Astrocyte of the spinal cord (primary cell): ENCODE measurements at regions not wholly inside any gene's neighbourhood (a gene's known extent, or its start where the extent isn't known, plus 50 kb on each side); places are given as distances from the start of the nearest gene placed in this dataset.

Experiments
- DNase-seq: peaks from one replicate; pipeline ENCODE4 v3.0.0; 2011; ENCODE audit warnings: low read depth, low spot score
- H3K4me3 ChIP-seq: 2 replicates; pipeline ENCODE4 v1.5.1; 2011; ENCODE audit warnings: low read depth, mild to moderate bottlenecking, low read length, moderate library complexity
- CTCF ChIP-seq: IDR thresholded peaks from 2 replicates; pipeline ENCODE4 v1.5.1; 2012; ENCODE audit warnings: low read depth, mild to moderate bottlenecking, low read length, inconsistent platforms
- in situ Hi-C: cut with HindIII; loops from 2 replicates; pipeline ENCODE4 v1.10.0; 2017; ENCODE audit warnings: low sequenced_read_pairs

- no peak for TF ChIP-seq CTCF
- in situ Hi-C loops: no loop called here
- H3K4me3 ChIP-seq: no peak overlapping the region
- no peak for DNase-seq
Measured at GRCh38 chr2:102922321-102922720, 160.5 kb downstream of the TMEM182 start.

GRCh38 chr2:102925003-102925402, 163.2 kb downstream of the TMEM182 start:
- H3K4me3 ChIP-seq: no peak overlapping the region
- no peak for DNase-seq
- TF ChIP-seq CTCF: no peak
- in situ Hi-C loops: no loop called here

- in situ Hi-C loops: no loop called here
- TF ChIP-seq CTCF: no peak
- no peak overlapping the region for H3K4me3 ChIP-seq
- DNase-seq: no peak
Measured at GRCh38 chr2:102927854-102928267, 166.0 kb downstream of the TMEM182 start.

- H3K4me3 ChIP-seq: no peak overlapping the region
- DNase-seq: no peak
- in situ Hi-C loops: no loop called here
- TF ChIP-seq CTCF: no peak
Measured at GRCh38 chr2:102929721-102930120, 167.9 kb downstream of the TMEM182 start.

- DNase-seq: no peak
- H3K4me3 ChIP-seq: no peak overlapping the region
- in situ Hi-C loops: no loop called here
- TF ChIP-seq CTCF: no peak
Measured at GRCh38 chr2:102932501-102932900, 170.7 kb downstream of the TMEM182 start.

- no peak overlapping the region for H3K4me3 ChIP-seq
- TF ChIP-seq CTCF: no peak
- DNase-seq: no peak
- in situ Hi-C loops: no loop called here
Measured at GRCh38 chr2:102939207-102939606, 177.4 kb downstream of the TMEM182 start.

GRCh38 chr2:102940684-102941083, 178.9 kb downstream of the TMEM182 start:
- in situ Hi-C loops: no loop called here
- no peak for DNase-seq
- H3K4me3 ChIP-seq: no peak overlapping the region
- no peak for TF ChIP-seq CTCF
